Activated CD4-positive, alpha-beta T cell treated with anti-CD3 and anti-CD28 coated beads, Interleukin-2, Interleukin-6, amounts not matched to agents 100 ng/mL and 50 ng/mL, durations not matched to agents 16 hours and 8 hours (primary cell): ENCODE measurements at regions not wholly inside any gene's neighbourhood (a gene's known extent, or its start where the extent isn't known, plus 50 kb on each side); places are given as distances from the start of the nearest gene placed in this dataset.
"Not testable (repeated sequence)": the region's sequence is repeated elsewhere in the genome, so short reads cannot be mapped to it uniquely, and the experiment has no call there.

Experiments
- DNase-seq: peaks from one replicate; pipeline ENCODE4 v3.0.0-alpha.2; 2020

DNA sequence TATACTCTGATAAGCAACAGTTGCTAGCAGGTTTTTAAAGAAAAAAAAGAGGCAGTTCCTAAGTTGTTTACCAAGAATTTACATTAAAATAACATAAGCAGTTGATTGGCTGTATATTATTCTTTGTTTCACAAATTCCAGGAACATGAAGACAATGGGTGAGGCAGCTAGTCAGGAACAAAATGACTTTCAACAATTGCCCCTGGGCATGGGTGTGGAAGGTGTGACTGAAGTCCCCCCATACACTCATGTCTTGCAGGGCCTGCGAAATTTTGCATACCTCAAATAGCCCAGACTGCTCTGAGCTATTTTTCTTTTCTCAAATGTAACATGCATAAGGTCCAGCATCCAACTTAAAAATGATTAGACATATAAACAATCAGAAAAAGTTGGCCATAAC, 267.2 kb upstream of the DIO3 start:
- no peak for DNase-seq

DNA sequence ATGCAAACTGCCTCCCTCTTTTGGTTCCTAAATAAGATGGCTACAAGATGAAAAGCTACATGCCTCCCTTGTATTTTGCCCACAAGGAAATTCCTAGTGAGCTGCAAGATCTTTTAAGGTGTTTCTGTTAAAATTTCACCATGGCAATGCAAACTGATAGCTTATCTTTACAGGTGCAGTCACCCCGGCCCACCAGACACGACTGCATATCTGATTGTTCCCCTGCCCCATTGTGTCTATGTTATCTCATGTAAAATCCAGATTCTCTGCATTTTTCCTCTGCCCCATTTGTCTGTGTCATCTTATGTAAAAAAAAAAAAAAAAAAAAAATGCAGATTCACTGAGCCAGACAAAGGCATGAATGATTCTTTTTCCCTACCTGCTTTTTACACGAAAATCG, 261.5 kb upstream of the DIO3 start:
- DNase-seq, result not testable (repeated sequence)

DNA sequence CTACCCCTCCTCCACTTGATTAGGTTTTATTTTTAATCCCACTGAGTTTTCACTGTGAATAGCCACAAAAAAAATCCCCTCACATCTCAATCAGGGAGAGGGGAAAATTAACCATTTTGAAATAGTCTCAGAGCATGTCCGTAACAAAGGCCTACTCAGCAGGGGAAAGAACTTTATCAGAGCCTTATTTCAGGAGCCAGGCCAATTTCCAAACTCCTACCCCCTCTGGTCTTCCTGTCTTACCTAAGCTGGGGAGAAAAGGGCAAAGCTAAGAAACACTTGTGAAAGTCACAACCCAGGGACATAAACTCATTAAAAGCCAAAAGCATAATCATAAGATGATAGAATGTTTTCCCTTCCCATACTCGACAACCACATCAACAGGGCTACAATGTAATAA, 260.3 kb upstream of the DIO3 start:
- DNase-seq, result no peak

DNA sequence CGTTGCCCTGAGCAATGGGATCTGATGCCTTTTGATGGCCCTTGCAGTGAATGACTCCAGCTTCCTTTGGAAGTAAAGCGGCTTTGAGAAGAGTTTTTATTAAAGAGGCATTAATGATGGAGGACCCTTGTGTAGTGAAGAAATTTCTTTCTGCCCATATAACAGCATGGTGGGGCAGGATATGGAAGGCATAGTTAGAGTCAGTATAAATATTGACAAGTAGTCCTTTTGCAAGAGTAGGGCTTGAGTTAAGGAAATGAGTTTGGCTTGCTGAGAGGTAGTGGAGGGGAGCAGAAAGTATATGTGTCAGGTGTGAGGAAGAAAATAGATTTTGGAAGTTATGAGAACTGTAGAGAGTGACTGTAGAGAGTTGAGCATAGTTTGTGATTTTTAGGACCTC, 254.1 kb upstream of the DIO3 start:
- not testable (repeated sequence) for DNase-seq

DNA sequence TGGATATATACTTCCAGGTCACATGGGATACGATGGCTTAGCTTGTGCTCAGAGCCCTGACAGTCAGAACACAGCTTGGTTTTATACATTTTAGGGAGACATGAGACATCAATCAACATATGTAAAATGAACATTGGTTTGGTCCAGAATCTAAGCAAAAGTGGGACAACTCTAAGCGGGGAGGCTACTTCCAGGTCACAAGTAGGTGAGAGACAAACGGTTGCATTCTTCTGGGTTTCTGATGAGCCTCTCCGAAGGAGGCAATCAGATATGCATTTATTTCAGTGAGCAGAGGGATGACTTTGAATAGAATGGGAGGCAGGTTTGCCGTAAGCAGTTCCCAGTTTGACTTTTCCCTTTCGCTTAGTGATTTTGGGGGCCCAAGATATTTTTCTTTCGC, 250.1 kb upstream of the DIO3 start:
- DNase-seq, result not testable (repeated sequence)

DNA sequence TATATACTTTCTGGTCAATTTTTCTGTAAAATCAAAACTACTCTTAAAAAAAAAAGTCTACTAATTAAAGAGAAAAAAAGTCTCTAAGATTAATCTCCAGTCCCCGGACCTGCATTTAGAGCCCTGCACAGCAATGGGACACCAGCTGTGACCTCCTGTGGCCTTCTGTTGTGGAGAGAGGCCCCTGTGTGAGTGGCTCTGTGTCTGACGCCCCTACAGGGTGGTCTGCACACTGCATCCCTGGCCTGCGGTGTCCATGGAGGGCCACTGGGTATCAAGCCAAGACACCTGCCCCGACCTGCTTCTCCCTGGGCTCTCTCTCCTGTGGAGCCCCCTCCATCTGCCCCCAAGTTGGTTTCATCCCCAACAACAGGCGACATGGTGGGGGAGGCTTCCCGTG, 248.0 kb upstream of the DIO3 start:
- DNase-seq, result no peak

DNA sequence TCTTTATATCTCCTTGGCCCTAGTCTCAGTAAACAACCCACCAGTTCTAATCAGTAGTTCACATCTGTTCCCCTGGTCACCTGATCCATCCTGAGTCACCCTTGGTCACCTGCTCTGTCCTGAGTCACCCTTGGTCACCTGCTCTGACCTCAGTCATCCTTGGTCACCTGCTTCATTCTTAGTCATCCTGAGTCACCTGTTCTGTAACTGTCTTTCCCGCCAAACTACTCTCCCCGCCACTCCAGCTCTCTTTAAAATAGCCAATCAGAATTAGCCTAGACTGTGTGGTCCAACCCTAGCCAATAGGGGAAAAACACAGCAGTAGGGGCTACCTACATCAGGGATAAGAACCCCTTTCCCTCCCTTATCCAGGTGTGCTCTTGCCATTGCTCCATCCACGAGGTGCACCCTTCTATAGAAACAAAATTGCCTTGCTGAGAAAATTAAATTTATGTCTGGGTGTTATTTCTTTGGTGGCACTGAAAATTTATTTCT, 245.4 kb upstream of the DIO3 start:
- no peak for DNase-seq

DNA sequence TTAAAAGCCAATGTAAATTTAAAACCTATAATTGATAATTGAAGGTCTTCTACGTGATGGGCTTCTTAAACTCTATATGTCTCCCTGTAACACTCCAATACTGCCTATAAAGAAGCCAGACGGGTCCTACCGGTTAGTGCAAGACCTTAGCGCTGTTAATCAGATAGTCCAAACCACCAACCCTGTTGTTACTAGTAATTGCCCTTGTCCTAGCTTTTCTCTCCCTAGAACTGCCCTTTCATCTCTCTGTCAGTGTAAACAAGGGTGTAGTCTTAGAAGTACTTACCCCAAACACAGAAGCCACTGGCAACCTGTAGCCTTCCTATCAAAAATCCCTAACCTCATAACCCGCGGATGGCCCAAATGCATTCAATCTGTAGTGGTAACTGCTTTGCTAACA, 243.0 kb upstream of the DIO3 start:
- DNase-seq, result no peak

DNA sequence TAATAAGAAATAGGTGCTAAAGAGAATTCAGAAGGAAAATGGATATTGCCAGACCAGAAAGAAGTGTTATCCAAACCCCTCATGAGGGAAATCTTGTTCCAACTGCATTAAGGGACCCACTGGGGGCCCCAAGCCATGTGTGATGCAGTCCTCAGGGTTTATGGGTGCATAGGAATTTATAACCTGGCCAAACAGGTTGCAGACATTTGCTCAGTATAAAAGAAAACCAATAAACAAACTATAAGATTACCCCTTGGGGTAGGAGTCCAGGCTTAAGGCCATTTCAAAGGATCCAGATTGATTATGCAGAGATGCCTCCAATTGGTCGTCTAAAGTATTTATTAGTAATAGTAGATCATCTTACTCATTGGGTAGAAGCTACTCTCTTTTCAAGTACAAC, 240.9 kb upstream of the DIO3 start:
- DNase-seq, result no peak

DNA sequence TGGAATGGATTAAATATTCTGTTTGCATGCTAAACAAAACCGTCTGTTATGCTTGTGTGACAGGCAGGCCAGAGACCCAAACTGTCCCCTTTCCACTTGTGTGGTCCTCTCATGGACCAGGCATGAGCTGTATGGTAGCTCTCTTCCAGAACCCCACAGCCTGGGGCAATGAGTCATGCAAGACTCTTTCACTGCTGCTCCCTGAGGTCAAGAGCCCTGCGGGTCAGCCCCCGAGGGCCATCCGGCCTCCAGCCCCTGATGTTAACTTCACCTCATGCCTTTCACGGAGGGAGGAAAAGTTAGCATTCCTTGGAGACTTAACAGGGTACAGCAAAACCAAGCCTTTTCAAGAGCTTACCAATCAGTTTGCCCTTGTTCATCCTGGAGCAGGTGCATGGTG, 239.1 kb upstream of the DIO3 start:
- no peak for DNase-seq

DNA sequence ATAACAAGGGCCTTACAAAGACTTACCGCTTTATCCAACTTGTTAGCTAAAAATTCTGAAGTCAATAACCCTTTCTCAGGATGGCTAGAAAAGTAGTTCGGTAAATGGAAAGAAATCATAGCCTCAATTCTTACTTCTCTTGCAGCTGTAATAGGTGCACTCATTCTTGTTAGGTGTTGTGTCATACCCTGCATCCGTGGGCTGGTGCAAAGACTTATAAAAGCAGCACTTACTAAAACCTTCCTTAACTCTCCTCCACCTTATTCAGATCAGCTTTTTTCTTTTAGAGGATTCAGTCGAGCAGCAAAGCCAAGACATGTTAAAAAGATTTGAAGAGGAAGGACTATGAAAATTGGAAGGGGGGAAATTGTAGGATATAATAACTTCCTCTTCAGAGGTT, 238.2 kb upstream of the DIO3 start:
- no peak for DNase-seq

DNA sequence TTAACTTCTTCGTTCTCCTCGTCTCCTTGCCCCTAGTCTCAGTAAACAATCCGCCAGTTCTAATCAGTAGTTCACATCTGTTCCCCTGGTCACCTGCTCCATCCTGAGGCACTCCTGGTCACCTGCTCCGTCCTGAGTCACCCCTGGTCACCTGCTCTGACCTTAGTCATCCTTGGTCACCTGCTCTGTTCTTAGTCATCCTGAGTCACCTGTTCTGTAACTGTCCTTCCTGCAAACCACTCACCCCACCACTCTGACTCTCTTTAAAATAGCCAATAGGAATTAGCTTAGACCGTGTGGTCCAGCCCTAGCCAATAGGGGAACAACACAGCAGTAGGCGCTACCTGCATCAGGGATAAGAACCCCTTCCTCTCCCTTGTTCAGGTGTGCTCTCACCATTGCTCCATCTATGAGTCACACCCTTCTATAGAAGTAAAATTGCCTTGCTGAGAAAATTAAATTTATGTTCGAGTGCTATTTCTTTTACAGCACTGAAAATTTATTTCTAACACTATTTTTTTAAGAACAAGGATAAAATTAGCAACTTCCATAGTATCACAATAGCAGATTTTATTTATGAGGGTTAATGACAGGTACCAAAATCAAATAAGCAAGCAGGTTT, 237.6 kb upstream of the DIO3 start:
- not testable (repeated sequence) for DNase-seq

DNA sequence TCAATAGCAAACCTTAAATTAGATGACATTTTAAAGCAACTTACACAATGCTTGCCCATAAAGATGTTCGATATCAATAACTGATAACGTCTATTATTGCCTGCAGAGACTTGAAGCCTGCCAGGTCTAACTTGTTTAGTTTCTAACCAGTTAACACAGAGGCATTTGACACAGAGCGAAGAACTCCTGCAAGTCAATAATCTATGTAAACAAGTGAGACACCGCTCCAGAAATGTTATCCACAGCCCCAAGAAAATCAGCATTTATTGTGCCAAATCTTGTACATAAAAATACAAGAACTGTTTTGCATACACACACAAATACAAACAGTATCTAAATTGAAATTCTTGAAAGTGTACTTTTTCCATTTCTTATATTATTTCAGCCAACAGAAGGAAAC, 236.0 kb upstream of the DIO3 start:
- no peak for DNase-seq

DNA sequence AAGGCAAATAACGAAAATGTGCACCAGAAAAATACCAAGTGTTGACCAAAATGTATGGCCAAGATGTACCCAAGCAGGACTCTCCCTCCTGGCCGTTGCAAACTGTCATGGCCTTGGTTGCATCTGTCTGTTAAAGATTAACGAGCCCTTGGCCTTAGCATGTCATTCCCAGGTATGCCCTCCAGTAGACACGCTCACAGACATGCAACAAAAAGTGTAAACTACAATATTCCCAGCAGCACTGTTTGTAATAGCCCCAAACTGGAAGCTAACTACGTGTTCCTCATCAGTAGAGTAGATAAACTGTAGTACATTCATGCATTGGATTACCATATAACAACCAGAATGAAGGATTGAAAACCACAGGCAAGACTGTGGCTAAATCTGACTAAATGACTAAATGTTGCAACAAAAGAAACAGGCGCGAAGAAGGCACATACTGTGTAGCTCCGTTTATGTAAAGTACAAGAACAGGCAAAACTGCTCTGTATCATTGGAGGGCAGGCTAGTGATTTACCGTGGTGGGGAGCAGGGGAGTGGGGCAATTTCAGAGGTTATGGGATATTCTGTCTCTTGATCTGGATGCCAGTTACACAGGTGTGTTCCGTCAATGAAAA, 232.8 kb upstream of the DIO3 start:
- no peak for DNase-seq

DNA sequence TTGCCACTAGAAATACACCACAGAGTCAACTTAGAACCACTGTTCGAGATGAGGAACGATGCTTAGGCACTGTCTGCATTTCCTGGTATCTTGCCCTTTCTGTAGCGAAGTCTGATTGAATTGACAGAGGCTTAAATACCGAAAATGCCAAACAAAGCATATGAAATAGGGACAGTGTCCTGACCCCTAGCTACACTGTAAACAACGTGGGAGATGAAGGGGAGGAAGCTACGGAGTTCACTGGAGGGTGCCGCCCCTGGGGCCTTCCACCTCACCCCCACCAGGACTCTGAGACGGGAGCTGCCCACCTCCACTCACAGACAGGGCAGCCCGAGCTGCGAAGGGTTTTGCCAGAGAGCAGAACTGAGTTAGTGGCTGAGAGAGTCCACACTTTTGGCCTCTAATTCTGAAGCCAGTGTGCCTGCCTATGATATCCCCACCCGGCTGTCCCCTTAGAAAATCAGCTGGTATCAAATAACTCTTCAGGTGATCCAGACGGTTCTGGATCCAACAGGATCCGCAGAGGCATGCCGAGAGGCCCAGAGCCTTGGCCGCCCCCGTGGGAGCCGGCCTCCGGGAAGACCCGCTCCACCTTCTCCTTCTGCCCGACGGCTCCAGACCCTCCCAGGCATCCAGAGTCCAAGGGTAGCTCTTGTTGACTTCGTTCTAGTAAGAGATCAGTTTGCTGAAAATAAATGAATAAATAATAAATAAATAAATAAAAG, 230.7 kb upstream of the DIO3 start:
- no peak for DNase-seq

DNA sequence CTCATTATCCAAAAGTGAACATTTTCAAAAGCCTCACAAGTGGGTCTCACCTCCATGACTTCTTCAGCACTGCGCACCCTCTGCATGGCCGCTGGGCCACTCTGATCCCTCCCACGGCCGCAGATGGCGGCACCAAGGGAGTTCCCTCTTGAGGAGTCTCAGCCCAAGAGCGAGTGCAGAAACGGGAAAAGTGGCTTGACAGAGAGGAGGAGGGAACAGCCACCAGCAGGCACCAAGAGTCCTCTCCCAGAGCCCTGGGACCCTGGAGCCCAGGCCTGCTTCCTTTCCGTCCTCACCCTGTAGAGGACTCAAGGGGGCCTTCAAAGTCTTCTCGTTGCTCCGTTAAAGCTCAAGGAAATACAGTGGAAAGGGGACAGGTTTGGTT, 230.2 kb upstream of the DIO3 start:
- DNase-seq, result no peak

DNA sequence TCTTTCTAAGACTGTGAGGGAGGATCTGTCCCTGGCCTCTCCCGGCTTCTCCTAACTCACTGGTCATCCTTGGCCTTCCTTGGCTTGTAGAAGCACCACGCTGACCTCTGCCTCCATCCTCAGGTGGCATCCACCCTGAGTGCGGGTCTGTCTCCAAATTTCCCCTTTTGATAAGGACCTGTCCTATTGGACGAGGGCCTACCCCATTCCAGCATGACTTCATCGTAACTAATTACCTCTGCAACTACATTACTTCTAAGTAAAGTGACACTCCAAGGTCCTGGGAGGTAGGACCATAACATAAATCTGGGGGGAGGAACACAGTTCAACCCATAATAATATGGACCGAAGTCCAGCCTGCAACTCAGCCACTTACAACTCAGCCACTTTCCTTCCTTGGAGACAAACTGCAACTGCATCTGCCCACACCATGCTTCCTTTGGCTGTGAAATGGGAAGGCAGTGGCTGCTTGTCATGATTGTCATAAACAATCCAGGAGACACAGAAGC, 229.6 kb upstream of the DIO3 start:
- DNase-seq, result no peak

DNA sequence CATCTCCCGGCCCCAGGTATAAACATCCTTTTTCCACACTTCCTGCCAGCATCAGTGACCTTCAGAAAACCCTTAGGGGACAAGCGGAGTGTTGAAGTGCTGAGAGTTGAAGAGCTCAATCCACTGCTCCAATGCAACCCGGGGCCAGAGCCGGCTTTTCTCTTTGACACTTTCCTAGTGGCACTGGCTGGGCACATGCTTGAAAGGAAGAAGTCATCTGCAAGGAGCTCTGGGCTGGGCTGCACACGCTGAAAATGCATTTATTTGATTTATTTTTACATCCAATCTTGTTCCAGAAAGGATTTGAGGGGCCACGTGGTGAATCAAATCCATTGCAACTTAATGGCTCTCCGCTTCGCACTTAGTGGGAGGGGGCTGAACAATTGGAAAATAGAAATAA, 229.0 kb upstream of the DIO3 start:
- DNase-seq, result no peak

DNA sequence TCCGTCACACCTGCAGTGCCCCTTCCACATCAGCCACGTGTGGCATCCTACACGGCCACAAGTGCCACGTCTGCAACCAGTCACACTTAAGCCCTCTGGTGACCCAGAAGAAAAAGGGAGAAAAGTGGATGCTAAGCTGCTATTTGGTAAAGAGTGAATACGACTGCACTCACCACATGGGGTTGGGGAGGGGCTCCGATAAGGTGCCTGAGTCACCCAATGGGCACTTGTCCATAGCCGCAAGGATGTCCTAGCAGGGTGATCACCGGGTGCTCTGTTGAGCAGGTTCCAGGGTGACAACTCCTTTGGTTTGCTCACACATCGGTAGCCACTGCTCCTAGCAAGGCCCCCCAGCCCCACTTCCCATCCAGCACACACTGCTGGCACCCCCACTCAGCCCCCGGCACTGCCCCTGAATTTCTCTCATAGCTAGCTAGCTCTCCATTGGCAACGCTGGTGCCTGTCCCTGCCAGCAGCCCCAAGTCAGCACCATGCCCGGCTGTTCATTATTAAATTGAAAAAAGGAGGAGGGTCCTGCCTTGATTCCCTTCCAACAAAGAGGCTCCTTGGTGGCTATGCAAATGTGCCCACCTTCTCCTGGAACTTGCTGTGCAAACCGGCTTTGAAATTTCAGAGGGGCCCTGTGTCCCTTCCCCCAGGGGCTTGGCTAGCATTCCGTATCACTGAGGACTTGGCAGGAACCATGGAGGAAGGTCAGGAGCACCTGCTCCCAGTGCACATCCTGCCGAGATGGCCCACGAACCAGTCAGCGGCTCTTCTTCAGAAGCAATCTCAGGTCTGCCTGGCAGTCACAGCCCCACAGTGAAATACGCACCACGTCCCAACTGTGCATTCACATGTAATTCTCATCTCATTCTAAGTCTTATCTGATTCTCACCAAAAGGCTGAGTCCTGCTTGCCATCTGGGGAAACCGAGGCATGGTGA, 227.7 kb upstream of the DIO3 start:
- DNase-seq, result no peak

DNA sequence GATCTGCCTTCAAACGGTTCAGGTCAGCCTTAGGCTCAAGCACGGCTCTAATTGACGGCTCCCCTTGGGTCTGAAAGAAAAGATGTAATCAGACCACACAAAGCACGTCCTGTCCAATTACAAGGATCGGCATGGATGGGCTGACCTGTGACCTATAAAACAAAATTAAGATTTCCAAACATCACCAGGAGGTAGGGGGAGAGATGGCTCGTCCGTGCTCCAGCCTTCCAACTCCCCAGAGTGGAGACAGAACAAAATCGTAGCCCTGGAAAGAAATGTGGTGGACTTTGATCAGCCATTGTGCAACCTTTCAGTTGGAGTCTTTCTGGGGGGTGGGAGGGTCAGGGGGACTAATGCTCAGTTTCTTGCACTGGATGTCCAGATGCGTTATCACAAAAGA, 226.6 kb upstream of the DIO3 start:
- DNase-seq, result no peak

DNA sequence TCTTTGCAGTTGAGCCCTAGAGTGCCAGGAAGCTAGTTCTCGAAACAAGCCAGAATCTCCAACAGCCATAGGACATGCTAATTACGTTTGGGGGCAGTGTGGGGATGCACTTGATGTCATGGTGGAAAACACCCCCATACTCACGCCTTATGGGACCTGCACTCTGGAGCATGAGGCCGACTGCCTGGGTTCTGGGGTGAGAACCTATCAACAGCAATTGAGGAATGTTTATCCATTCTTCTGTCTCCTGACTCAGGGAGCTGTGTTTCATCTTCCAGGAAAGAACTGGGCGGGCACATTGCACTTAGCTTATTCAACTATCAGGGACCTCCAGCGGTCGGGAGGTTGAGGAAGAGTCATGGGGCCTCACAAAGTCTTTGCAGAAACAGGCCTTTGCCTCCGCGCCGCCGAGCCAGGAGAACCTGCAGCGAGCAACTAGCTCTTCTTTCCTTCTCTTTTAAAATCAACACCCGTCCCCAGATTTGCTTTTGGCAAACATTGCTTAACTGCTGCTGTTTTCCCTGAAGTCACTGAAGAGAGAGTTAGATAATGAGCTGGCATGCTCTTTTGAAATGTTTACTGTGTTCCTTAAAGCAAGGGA, 226.1 kb upstream of the DIO3 start:
- DNase-seq, result no peak

DNA sequence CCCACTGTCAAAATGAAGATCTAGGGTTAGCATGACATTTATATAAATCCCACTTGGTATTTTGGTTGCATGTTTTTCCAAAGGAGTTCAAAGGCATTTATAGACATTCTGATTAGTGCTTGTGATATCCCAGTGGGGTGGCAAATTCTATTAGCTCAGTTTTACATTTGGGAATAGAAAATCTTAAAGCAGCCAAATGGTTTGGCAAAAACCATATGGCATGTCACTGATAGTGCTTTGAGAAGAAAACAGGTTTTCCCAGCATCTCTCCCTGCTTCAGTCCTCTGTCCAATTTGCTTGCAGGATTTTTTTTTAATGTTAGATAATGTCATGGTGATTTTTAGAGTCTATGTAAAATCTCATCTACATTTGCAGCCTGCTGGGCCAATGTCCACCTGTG, 225.1 kb upstream of the DIO3 start:
- DNase-seq, result no peak

DNA sequence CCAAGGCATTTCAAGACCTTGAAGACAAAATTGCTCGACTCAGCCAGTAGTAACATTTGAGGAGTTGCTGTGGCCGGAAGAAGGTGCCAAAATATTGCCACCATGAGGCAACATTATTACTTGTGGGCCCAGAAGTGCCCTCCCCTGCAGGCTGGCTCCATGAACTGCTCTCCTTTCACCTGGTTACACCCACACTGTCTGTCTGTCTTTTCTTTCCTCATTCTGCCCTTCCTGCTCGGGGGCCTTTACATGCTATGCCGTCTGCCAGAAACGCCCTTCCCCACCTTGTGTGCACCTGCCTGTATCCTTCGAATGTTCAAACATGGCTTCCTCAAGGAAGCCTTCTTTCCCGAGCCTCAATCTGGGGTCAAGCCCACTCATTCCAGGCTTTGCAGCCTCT, 224.2 kb upstream of the DIO3 start:
- DNase-seq, result no peak
